Activated CD4-positive, alpha-beta memory T cell treated with anti-CD3 and anti-CD28 coated beads, Interleukin-2, amount 10 ng/mL, durations not matched to agents 7 days and 5 days (primary cell): ENCODE measurements at regions not wholly inside any gene's neighbourhood (a gene's known extent, or its start where the extent isn't known, plus 50 kb on each side); places are given as distances from the start of the nearest gene placed in this dataset.
"Not testable (repeated sequence)": the region's sequence is repeated elsewhere in the genome, so short reads cannot be mapped to it uniquely, and the experiment has no call there.

Experiments
- CTCF ChIA-PET: fragments of 350-600 bp; sonication (Branson Sonifier 250); formaldehyde crosslinking; loops from one replicate; lab custom pipeline; 2021; ENCODE audit warnings: antibody characterized with exemption, inconsistent platforms; lab: Charles Lee
- POLR2A ChIA-PET: fragments of 350-600 bp; sonication (Branson Sonifier 250); formaldehyde crosslinking; loops from one replicate; lab custom pipeline; 2021; ENCODE audit warnings: antibody characterized with exemption; lab: Charles Lee
- DNase-seq: peaks from one replicate; pipeline ENCODE4 v3.0.0-alpha.2; 2020
- H3K27ac Mint-ChIP-seq: one replicate; pipeline ENCODE4 v1.8.0; 2021; ENCODE audit warnings: mild to moderate bottlenecking, mixed read lengths
- H3K27me3 Mint-ChIP-seq: one replicate; pipeline ENCODE4 v1.8.0; 2021; ENCODE audit warnings: mixed read lengths
- H3K36me3 Mint-ChIP-seq: one replicate; pipeline ENCODE4 v1.8.0; 2021; ENCODE audit warnings: low read depth, mixed read lengths
- H3K4me1 Mint-ChIP-seq: one replicate; pipeline ENCODE4 v1.8.0; 2021; ENCODE audit warnings: mixed read lengths
- H3K4me3 Mint-ChIP-seq: one replicate; pipeline ENCODE4 v1.8.0; 2021; ENCODE audit warnings: mild to moderate bottlenecking, mixed read lengths
- H3K9me3 Mint-ChIP-seq: one replicate; pipeline ENCODE4 v1.8.0; 2021; ENCODE audit warnings: mixed read lengths

GRCh38 chr12:73863546-73863945 lies 674.1 kb upstream of the ATXN7L3B start:
- ChIA-PET POLR2A (no interaction called here), CTCF (no interaction called here)
- H3K9me3 Mint-ChIP-seq, result peaks cover 5% of the 10 kb centered on the region
- no peak overlapping the region for H3K27ac Mint-ChIP-seq
- H3K27me3 Mint-ChIP-seq, result no peaks in the 10 kb centered on the region
- no peaks in the 10 kb centered on the region for H3K36me3 Mint-ChIP-seq
- DNase-seq, result no peak
- H3K4me1 Mint-ChIP-seq, result no peaks in the 10 kb centered on the region
- no peak overlapping the region for H3K4me3 Mint-ChIP-seq

GRCh38 chr12:73867147-73867546 lies 670.5 kb upstream of the ATXN7L3B start:
- CTCF ChIA-PET, result no interaction called here
- H3K4me3 Mint-ChIP-seq, result no peak overlapping the region

GRCh38 chr12:73877291-73877690 lies 660.3 kb upstream of the ATXN7L3B start:
- H3K27me3 Mint-ChIP-seq, H3K9me3 Mint-ChIP-seq, H3K27ac Mint-ChIP-seq, POLR2A ChIA-PET, H3K36me3 Mint-ChIP-seq, H3K4me3 Mint-ChIP-seq, CTCF ChIA-PET, DNase-seq, H3K4me1 Mint-ChIP-seq: not testable (repeated sequence)

More at GRCh38 chr12:73867147-73867546, 670.5 kb upstream of the ATXN7L3B start:
- H3K27me3 Mint-ChIP-seq, result no peaks in the 10 kb centered on the region
- POLR2A ChIA-PET, result no interaction called here
- no peaks in the 10 kb centered on the region for H3K4me1 Mint-ChIP-seq
- H3K9me3 Mint-ChIP-seq, result no peaks in the 10 kb centered on the region
- DNase-seq, result no peak
- H3K27ac Mint-ChIP-seq, result no peak overlapping the region
- H3K36me3 Mint-ChIP-seq, result no peaks in the 10 kb centered on the region

- Mint-ChIP-seq H3K4me1 (no peaks in the 10 kb centered on the region), H3K27me3 (no peaks in the 10 kb centered on the region), H3K9me3 (peaks cover 4% of the 10 kb centered on the region), H3K4me3 (no peak overlapping the region), H3K27ac (no peak overlapping the region), H3K36me3 (no peaks in the 10 kb centered on the region)
- ChIA-PET POLR2A (no interaction called here), CTCF (no interaction called here)
- no peak for DNase-seq
Observed at GRCh38 chr12:73892201-73892600, 645.4 kb upstream of the ATXN7L3B start.

- no peaks in the 10 kb centered on the region for H3K27me3 Mint-ChIP-seq
- no peak overlapping the region for H3K4me3 Mint-ChIP-seq
- DNase-seq, result no peak
- ChIA-PET POLR2A (no interaction called here), CTCF (no interaction called here)
- H3K4me1 Mint-ChIP-seq, result no peaks in the 10 kb centered on the region
- no peaks in the 10 kb centered on the region for H3K36me3 Mint-ChIP-seq
- H3K9me3 Mint-ChIP-seq, result no peaks in the 10 kb centered on the region
- no peak overlapping the region for H3K27ac Mint-ChIP-seq
Observed at GRCh38 chr12:73898645-73899044, 639.0 kb upstream of the ATXN7L3B start.

- Mint-ChIP-seq H3K27ac (no peak overlapping the region), H3K36me3 (no peaks in the 10 kb centered on the region), H3K4me3 (no peak overlapping the region), H3K9me3 (no peaks in the 10 kb centered on the region), H3K4me1 (no peaks in the 10 kb centered on the region), H3K27me3 (no peaks in the 10 kb centered on the region)
- CTCF ChIA-PET, result no interaction called here
- POLR2A ChIA-PET, result no interaction called here
- no peak for DNase-seq
Observed at GRCh38 chr12:73902260-73902659, 635.4 kb upstream of the ATXN7L3B start.

- no peaks in the 10 kb centered on the region for H3K36me3 Mint-ChIP-seq
- ChIA-PET CTCF (no interaction called here), POLR2A (no interaction called here)
- no peaks in the 10 kb centered on the region for H3K4me1 Mint-ChIP-seq
- H3K27ac Mint-ChIP-seq, result no peak overlapping the region
- no peak overlapping the region for H3K4me3 Mint-ChIP-seq
- no peaks in the 10 kb centered on the region for H3K9me3 Mint-ChIP-seq
- no peak for DNase-seq
- no peaks in the 10 kb centered on the region for H3K27me3 Mint-ChIP-seq
Observed at GRCh38 chr12:73906757-73907156, 630.9 kb upstream of the ATXN7L3B start.

GRCh38 chr12:73935817-73936216 lies 601.8 kb upstream of the ATXN7L3B start:
- CTCF ChIA-PET, result no interaction called here
- H3K27ac Mint-ChIP-seq, result no peak overlapping the region
- no peaks in the 10 kb centered on the region for H3K4me1 Mint-ChIP-seq
- no peaks in the 10 kb centered on the region for H3K27me3 Mint-ChIP-seq
- POLR2A ChIA-PET, result no interaction called here
- DNase-seq, result no peak
- H3K36me3 Mint-ChIP-seq, result no peaks in the 10 kb centered on the region
- no peak overlapping the region for H3K4me3 Mint-ChIP-seq
- peaks cover 3% of the 10 kb centered on the region for H3K9me3 Mint-ChIP-seq

- no peak for DNase-seq
- Mint-ChIP-seq H3K4me3 (no peak overlapping the region), H3K9me3 (no peaks in the 10 kb centered on the region), H3K27me3 (no peaks in the 10 kb centered on the region), H3K27ac (no peak overlapping the region), H3K36me3 (no peaks in the 10 kb centered on the region), H3K4me1 (no peaks in the 10 kb centered on the region)
- CTCF ChIA-PET, result no interaction called here
- POLR2A ChIA-PET, result no interaction called here
Observed at GRCh38 chr12:73947326-73948026, 590.2 kb upstream of the ATXN7L3B start.

- Mint-ChIP-seq H3K36me3 (no peaks in the 10 kb centered on the region), H3K27me3 (no peaks in the 10 kb centered on the region), H3K4me3 (no peak overlapping the region), H3K4me1 (no peaks in the 10 kb centered on the region), H3K27ac (no peak overlapping the region), H3K9me3 (no peaks in the 10 kb centered on the region)
- ChIA-PET POLR2A (no interaction called here), CTCF (no interaction called here)
- no peak for DNase-seq
Observed at GRCh38 chr12:73950507-73950906, 587.1 kb upstream of the ATXN7L3B start.

- ChIA-PET CTCF (no interaction called here), POLR2A (no interaction called here)
- Mint-ChIP-seq H3K27ac (no peak overlapping the region), H3K27me3 (no peaks in the 10 kb centered on the region), H3K4me3 (no peak overlapping the region), H3K9me3 (no peaks in the 10 kb centered on the region), H3K36me3 (no peaks in the 10 kb centered on the region), H3K4me1 (no peaks in the 10 kb centered on the region)
- DNase-seq, result no peak
Observed at GRCh38 chr12:73951956-73952703, 585.5 kb upstream of the ATXN7L3B start.

- Mint-ChIP-seq H3K36me3 (no peaks in the 10 kb centered on the region), H3K27ac (no peak overlapping the region), H3K9me3 (peaks cover 2% of the 10 kb centered on the region), H3K27me3 (no peaks in the 10 kb centered on the region), H3K4me1 (no peaks in the 10 kb centered on the region), H3K4me3 (no peak overlapping the region)
- no peak for DNase-seq
- ChIA-PET POLR2A (no interaction called here), CTCF (no interaction called here)
Observed at GRCh38 chr12:73964641-73965040, 573.0 kb upstream of the ATXN7L3B start.

GRCh38 chr12:73973486-73973885 lies 564.1 kb upstream of the ATXN7L3B start:
- DNase-seq, result no peak
- Mint-ChIP-seq H3K36me3 (no peaks in the 10 kb centered on the region), H3K27ac (no peak overlapping the region), H3K4me1 (no peaks in the 10 kb centered on the region), H3K4me3 (no peak overlapping the region), H3K27me3 (no peaks in the 10 kb centered on the region), H3K9me3 (peaks cover 12% of the 10 kb centered on the region)
- CTCF ChIA-PET, result no interaction called here
- POLR2A ChIA-PET, result no interaction called here

- Mint-ChIP-seq H3K27ac (no peak overlapping the region), H3K4me1 (no peaks in the 10 kb centered on the region), H3K4me3 (no peak overlapping the region), H3K9me3 (peaks cover 3% of the 10 kb centered on the region), H3K27me3 (no peaks in the 10 kb centered on the region), H3K36me3 (no peaks in the 10 kb centered on the region)
- CTCF ChIA-PET, result no interaction called here
- POLR2A ChIA-PET, result no interaction called here
- no peak for DNase-seq
Observed at GRCh38 chr12:73984552-73984951, 553.1 kb upstream of the ATXN7L3B start.
